ENCODE measurements at regions not wholly inside any gene's neighbourhood (a gene's known extent, or its start where the extent isn't known, plus 50 kb on each side); places are given as distances from the start of the nearest gene placed in this dataset.
"Not testable (repeated sequence)": the region's sequence is repeated elsewhere in the genome, so short reads cannot be mapped to it uniquely, and the experiment has no call there.

DNA sequence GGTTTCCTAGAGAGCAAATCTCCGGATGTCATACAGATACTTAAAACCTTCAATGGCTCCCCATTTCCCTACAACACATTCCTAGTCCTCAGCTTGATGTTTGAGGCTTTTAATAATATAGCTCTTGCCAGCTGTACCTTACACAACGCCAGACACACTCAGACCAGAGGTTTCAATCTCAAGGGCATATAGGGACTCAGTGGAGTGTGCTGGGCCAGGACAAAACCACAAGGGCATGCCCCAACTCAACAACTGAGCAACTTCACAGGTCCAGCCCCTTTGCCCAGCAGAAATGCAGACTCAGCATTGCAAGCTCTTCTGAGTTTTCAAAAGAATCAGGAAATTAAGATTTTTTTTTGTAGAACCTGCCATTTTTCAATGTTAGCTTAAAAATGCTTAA is 235.5 kb downstream of the NPIPA8 start:
- TF ChIP-seq, protein P1, sequence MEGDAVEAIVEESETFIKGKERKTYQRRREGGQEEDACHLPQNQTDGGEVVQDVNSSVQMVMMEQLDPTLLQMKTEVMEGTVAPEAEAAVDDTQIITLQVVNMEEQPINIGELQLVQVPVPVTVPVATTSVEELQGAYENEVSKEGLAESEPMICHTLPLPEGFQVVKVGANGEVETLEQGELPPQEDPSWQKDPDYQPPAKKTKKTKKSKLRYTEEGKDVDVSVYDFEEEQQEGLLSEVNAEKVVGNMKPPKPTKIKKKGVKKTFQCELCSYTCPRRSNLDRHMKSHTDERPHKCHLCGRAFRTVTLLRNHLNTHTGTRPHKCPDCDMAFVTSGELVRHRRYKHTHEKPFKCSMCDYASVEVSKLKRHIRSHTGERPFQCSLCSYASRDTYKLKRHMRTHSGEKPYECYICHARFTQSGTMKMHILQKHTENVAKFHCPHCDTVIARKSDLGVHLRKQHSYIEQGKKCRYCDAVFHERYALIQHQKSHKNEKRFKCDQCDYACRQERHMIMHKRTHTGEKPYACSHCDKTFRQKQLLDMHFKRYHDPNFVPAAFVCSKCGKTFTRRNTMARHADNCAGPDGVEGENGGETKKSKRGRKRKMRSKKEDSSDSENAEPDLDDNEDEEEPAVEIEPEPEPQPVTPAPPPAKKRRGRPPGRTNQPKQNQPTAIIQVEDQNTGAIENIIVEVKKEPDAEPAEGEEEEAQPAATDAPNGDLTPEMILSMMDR (IDR thresholded peaks at IDR 0.05 in 8 of 11, conservative IDR thresholded peaks at IDR 0.05 in 3 of 11) = not testable (repeated sequence)
- not testable (repeated sequence) for TF ChIP-seq POLR2AphosphoS5 (IDR thresholded peaks at IDR 0.05)
